CD14-positive monocyte (primary cell): ENCODE measurements at regions not wholly inside any gene's neighbourhood (a gene's known extent, or its start where the extent isn't known, plus 50 kb on each side); places are given as distances from the start of the nearest gene placed in this dataset.
"Not testable (repeated sequence)": the region's sequence is repeated elsewhere in the genome, so short reads cannot be mapped to it uniquely, and the experiment has no call there.

Source experiments
- DNase-seq, 3 donors: peaks; one replicate each; pipeline ENCODE4 v3.0.0-alpha.2; 2011 to 2022
- H2AFZ ChIP-seq: 2 replicates; pipeline ENCODE4 v1.6.0; 2012; ENCODE audit warnings: mild to moderate bottlenecking, low read depth, low read length, inconsistent platforms; ENCODE audit not compliant: insufficient read depth, poor library complexity, severe bottlenecking
- H3K27ac ChIP-seq, 2 donors: 1 replicate in 1 of 2; 2 replicates in 1 of 2; pipeline ENCODE4 v1.5.1; 2012 to 2013; ENCODE audit warnings: low read length in 2 of 2, control low read depth in 1 of 2, inconsistent platforms in 1 of 2, low read depth in 1 of 2, mild to moderate bottlenecking in 1 of 2
- H3K27me3 ChIP-seq, 2 donors: one replicate each; pipeline versions ENCODE4 v1.6.0 to v1.6.1; 2011 to 2013; ENCODE audit warnings: low read length in 2 of 2; ENCODE audit not compliant: control insufficient read depth in 2 of 2, insufficient read depth in 2 of 2
- H3K36me3 ChIP-seq, 2 donors: replicated peaks in 1 of 2; 1 replicate in 1 of 2; 2 replicates in 1 of 2; pipeline versions ENCODE4 v1.5.1 to v1.6.1; 2012 to 2013; ENCODE audit warnings: low read length in 2 of 2, control low read depth in 1 of 2, inconsistent platforms in 1 of 2, mild to moderate bottlenecking in 1 of 2; ENCODE audit not compliant: insufficient read depth in 2 of 2, control insufficient read depth in 1 of 2
- H3K4me1 ChIP-seq, 2 donors: 1 replicate in 1 of 2; 2 replicates in 1 of 2; pipeline versions ENCODE4 v1.5.1 to v1.6.1; 2012 to 2013; ENCODE audit warnings: low read length in 2 of 2, control low read depth in 1 of 2, inconsistent platforms in 1 of 2, mild to moderate bottlenecking in 1 of 2, moderate library complexity in 1 of 2; ENCODE audit not compliant: insufficient read depth in 2 of 2, control insufficient read depth in 1 of 2
- H3K4me2 ChIP-seq: replicated peaks from 2 replicates; pipeline ENCODE3; 2012; ENCODE audit warnings: low read length, moderate library complexity, mild to moderate bottlenecking; ENCODE audit not compliant: poor library complexity, severe bottlenecking; ENCODE audit errors: extremely low read depth
- H3K4me3 ChIP-seq, 3 experiments: fragments of 200-600 bp in 1 of 3; sonication (generic) in 1 of 3; replicated peaks in 1 of 3; 1 replicate in 2 of 3; 2 replicates in 1 of 3; pipeline ENCODE4 v1.5.1; 2011 to 2013; ENCODE audit warnings: low read length in 3 of 3, mild to moderate bottlenecking in 3 of 3, control low read depth in 2 of 3, low read depth in 2 of 3, inconsistent platforms in 1 of 3, moderate library complexity in 1 of 3
- H3K79me2 ChIP-seq: 2 replicates; pipeline ENCODE4 v1.6.0; 2012; ENCODE audit warnings: mild to moderate bottlenecking, control low read depth, inconsistent platforms, low read length, moderate library complexity; ENCODE audit not compliant: insufficient read depth
- H3K9ac ChIP-seq: 2 replicates; pipeline ENCODE4 v1.6.0; 2017; ENCODE audit warnings: low read length, mild to moderate bottlenecking; ENCODE audit not compliant: insufficient read depth, poor library complexity, severe bottlenecking
- H3K9me3 ChIP-seq, 2 donors: replicated peaks in 1 of 2; 1 replicate in 1 of 2; 2 replicates in 1 of 2; pipeline versions ENCODE4 v1.5.1 to v1.6.1; 2012 to 2013; ENCODE audit warnings: low read length in 2 of 2, control low read depth in 1 of 2; ENCODE audit not compliant: control insufficient read depth in 1 of 2, insufficient read depth in 1 of 2
- H4K20me1 ChIP-seq: 2 replicates; pipeline ENCODE4 v1.6.0; 2012; ENCODE audit warnings: mild to moderate bottlenecking, low read length, control low read depth, moderate library complexity; ENCODE audit not compliant: insufficient read depth
- H3K27ac Mint-ChIP-seq, 7 donors: one replicate each; pipeline ENCODE4 v1.8.0; 2020; ENCODE audit warnings: mild to moderate bottlenecking in 7 of 7, mixed read lengths in 7 of 7, moderate library complexity in 6 of 7, inconsistent platforms in 2 of 7
- H3K27me3 Mint-ChIP-seq, 3 donors: one replicate each; pipeline ENCODE4 v1.8.0; 2021 to 2022; ENCODE audit warnings: low read depth in 3 of 3, mild to moderate bottlenecking in 3 of 3, mixed read lengths in 3 of 3, moderate library complexity in 3 of 3, inconsistent platforms in 1 of 3
- H3K36me3 Mint-ChIP-seq, 2 donors: one replicate each; pipeline ENCODE4 v1.8.0; 2020; ENCODE audit warnings: mixed read lengths in 2 of 2, inconsistent platforms in 1 of 2, mild to moderate bottlenecking in 1 of 2
- H3K4me1 Mint-ChIP-seq: one replicate; pipeline ENCODE4 v1.8.0; 2020; ENCODE audit warnings: mild to moderate bottlenecking, mixed read lengths
- H3K4me3 Mint-ChIP-seq, 2 donors: one replicate each; pipeline ENCODE4 v1.8.0; 2020; ENCODE audit warnings: mild to moderate bottlenecking in 2 of 2, mixed read lengths in 2 of 2, moderate library complexity in 1 of 2
- H3K9me3 Mint-ChIP-seq, 7 donors: one replicate each; pipeline ENCODE4 v1.8.0; 2020 to 2022; ENCODE audit warnings: mixed read lengths in 7 of 7, mild to moderate bottlenecking in 6 of 7, moderate library complexity in 6 of 7, inconsistent platforms in 2 of 7
- CTCF ChIP-seq: fragments of 200-600 bp; IDR thresholded peaks from one replicate; pipeline ENCODE4 v1.8.0; 2022; ENCODE audit warnings: antibody characterized with exemption, mild to moderate bottlenecking
- WGBS: methylation state at CpG from one replicate; pipeline ENCODE4 v1.1.5; 2013; ENCODE audit warnings: missing lambda C conversion rate; ENCODE audit not compliant: insufficient coverage; 5-methylcytosine and 5-hydroxymethylcytosine counted together
- intact Hi-C, 2 donors: fragments of 100-400 bp; cut with micrococcal nuclease; formaldehyde crosslinking; loops; one replicate each; pipeline versions ENCODE4 v1.15.0 to v1.15.1; 2023

GRCh38 chr1:239107676-239108075 is 278.7 kb upstream of the CHRM3 start:
- Histone ChIP-seq H3K4me2 (no peak overlapping the region), H3K36me3 (no peaks in the 10 kb centered on the region), H3K4me1 (no peaks in the 10 kb centered on the region), H4K20me1 (no peaks in the 10 kb centered on the region), H3K4me3 (no peak overlapping the region), H3K27me3 (no peaks in the 10 kb centered on the region), H2AFZ (no peak overlapping the region), H3K27ac (no peak overlapping the region), H3K9ac (no peak overlapping the region), H3K9me3 (no peaks in the 10 kb centered on the region), H3K79me2 (no peaks in the 10 kb centered on the region)
- intact Hi-C loops = no loop called here
- Mint-ChIP-seq H3K27me3 (peaks cover 0 to 1% (median 0%) of the 10 kb centered on the region in 3 donors), H3K36me3 (no peaks in the 10 kb centered on the region), H3K9me3 (peaks cover 2 to 10% (median 5%) of the 10 kb centered on the region in 7 donors), H3K27ac (no peak overlapping the region), H3K4me1 (no peaks in the 10 kb centered on the region), H3K4me3 (no peak overlapping the region)
- WGBS = 100% methylated on average over 3 of the region's 7 CpGs
- no peak for TF ChIP-seq CTCF
- no peak for DNase-seq

- H3K79me2 ChIP-seq, DNase-seq, H3K4me1 ChIP-seq, H3K36me3 Mint-ChIP-seq, H3K4me3 ChIP-seq, H3K4me1 Mint-ChIP-seq, H4K20me1 ChIP-seq, H3K27me3 Mint-ChIP-seq, H3K9ac ChIP-seq, H3K9me3 ChIP-seq, H3K4me2 ChIP-seq, H3K36me3 ChIP-seq, H3K27ac Mint-ChIP-seq, H2AFZ ChIP-seq, H3K27me3 ChIP-seq, H3K4me3 Mint-ChIP-seq, H3K27ac ChIP-seq, intact Hi-C loops: not testable (repeated sequence)
- peaks cover 2 to 13% (median 5%) of the 10 kb centered on the region in 7 donors for H3K9me3 Mint-ChIP-seq
- WGBS = no CpG with 5 or more reads among the region's 7 CpGs
These were observed 279.7 kb upstream of the CHRM3 start for GRCh38 chr1:239106689-239107088.
